Thyroid gland (tissue), 4 donors: ENCODE measurements at regions not wholly inside any gene's neighbourhood (a gene's known extent, or its start where the extent isn't known, plus 50 kb on each side); places are given as distances from the start of the nearest gene placed in this dataset.

Experiments
- DNase-seq, 2 donors: peaks; one replicate each; pipeline ENCODE4 v3.0.0-alpha.2; 2019
- H3K27ac ChIP-seq, 3 donors: fragments of 200-600 bp; sonication (generic); 1 replicate in 2 of 3; 2 replicates in 1 of 3; pipeline ENCODE4 v1.5.1; 2016 to 2019; ENCODE audit warnings: mild to moderate bottlenecking in 1 of 3, moderate library complexity in 1 of 3
- H3K27me3 ChIP-seq: fragments of 200-600 bp; sonication (generic); one replicate; pipeline ENCODE4 v1.5.1; 2019
- H3K36me3 ChIP-seq, 2 donors: fragments of 200-600 bp; sonication (generic); one replicate each; pipeline ENCODE4 v1.5.1; 2016 to 2019
- H3K4me1 ChIP-seq, 2 donors: fragments of 200-600 bp; sonication (generic); one replicate each; pipeline ENCODE4 v1.5.1; 2017 to 2019
- H3K4me3 ChIP-seq, 3 donors: fragments of 200-600 bp; sonication (generic); replicated peaks in 1 of 3; 1 replicate in 2 of 3; 2 replicates in 1 of 3; pipeline ENCODE4 v1.5.1; 2016; ENCODE audit warnings: mild to moderate bottlenecking in 1 of 3
- H3K9me3 ChIP-seq: fragments of 200-600 bp; sonication (generic); one replicate; pipeline ENCODE4 v1.5.1; 2017
- CTCF ChIP-seq, 6 experiments: fragments of 200-600 bp in 3 of 6; fragments of 450-650 bp in 3 of 6; sonication (generic) in 3 of 6; IDR thresholded peaks; one replicate each; pipeline ENCODE4 v1.5.1; 2016 to 2019; ENCODE audit warnings: antibody characterized with exemption in 6 of 6, mild to moderate bottlenecking in 2 of 6, inconsistent platforms in 1 of 6, moderate library complexity in 1 of 6
- POLR2A ChIP-seq, 2 donors: fragments of 450-650 bp; IDR thresholded peaks; one replicate each; pipeline ENCODE4 v1.6.1; 2017; ENCODE audit warnings: antibody characterized with exemption in 2 of 2, mild to moderate bottlenecking in 2 of 2, moderate library complexity in 1 of 2
- WGBS, 2 donors: methylation state at CpG; one replicate each; pipeline ENCODE4 v1.1.5; 2017; 5-methylcytosine and 5-hydroxymethylcytosine counted together
- intact Hi-C: fragments of 100-400 bp; cut with DNase I; formaldehyde crosslinking; loops from one replicate; pipeline ENCODE4 v1.15.1; 2023

- peaks cover 5% of the 10 kb centered on the region for H3K9me3 ChIP-seq
- WGBS, 2 donors, result 96 to 97% methylated on average over 3 of the region's 3 CpGs
Measured at GRCh38 chr2:52314231-52314630, 1282.3 kb upstream of the NRXN1 start.

GRCh38 chr2:52312486-52312885 is 1280.6 kb upstream of the NRXN1 start:
- H3K4me1 ChIP-seq, result no peaks in the 10 kb centered on the region
- no peaks in the 10 kb centered on the region for H3K36me3 ChIP-seq
- no peak for DNase-seq
- no peak overlapping the region for H3K27ac ChIP-seq
- intact Hi-C loops, result no loop called here
- H3K9me3 ChIP-seq, result peaks cover 5% of the 10 kb centered on the region
- TF ChIP-seq POLR2A (IDR thresholded peaks at IDR 0.05), result no peak
- TF ChIP-seq CTCF (IDR thresholded peaks at IDR 0.05), result no peak
- H3K27me3 ChIP-seq, result no peaks in the 10 kb centered on the region
- WGBS, 2 donors, result 88 to 94% methylated on average over 2 of the region's 2 CpGs
- H3K4me3 ChIP-seq, result no peak overlapping the region

More at GRCh38 chr2:52314231-52314630, 1282.3 kb upstream of the NRXN1 start:
- no peak for DNase-seq
- Histone ChIP-seq H3K27me3 (no peaks in the 10 kb centered on the region), H3K4me1 (no peaks in the 10 kb centered on the region), H3K36me3 (no peaks in the 10 kb centered on the region), H3K27ac (no peak overlapping the region), H3K4me3 (no peak overlapping the region)
- intact Hi-C loops, result no loop called here
- no peak for TF ChIP-seq POLR2A (IDR thresholded peaks at IDR 0.05)
- no peak for TF ChIP-seq CTCF (IDR thresholded peaks at IDR 0.05)

- 56 to 63% methylated on average over 5 of the region's 5 CpGs for WGBS, 2 donors
- intact Hi-C loops, result no loop called here
- no peak for DNase-seq
- no peaks in the 10 kb centered on the region for H3K4me1 ChIP-seq
- no peak for TF ChIP-seq CTCF (IDR thresholded peaks at IDR 0.05)
- no peak for TF ChIP-seq POLR2A (IDR thresholded peaks at IDR 0.05)
- H3K9me3 ChIP-seq, result peaks cover 5% of the 10 kb centered on the region
- H3K4me3 ChIP-seq, result no peak overlapping the region
- no peaks in the 10 kb centered on the region for H3K36me3 ChIP-seq
- H3K27ac ChIP-seq, result no peak overlapping the region
- H3K27me3 ChIP-seq, result no peaks in the 10 kb centered on the region
Measured at GRCh38 chr2:52311862-52312261, 1279.9 kb upstream of the NRXN1 start.

GRCh38 chr2:52308156-52308555 is 1276.2 kb upstream of the NRXN1 start:
- WGBS, 2 donors, result 79 to 90% methylated on average over 2 of the region's 2 CpGs
- TF ChIP-seq CTCF (IDR thresholded peaks at IDR 0.05) (no peak), POLR2A (IDR thresholded peaks at IDR 0.05) (no peak)
- Histone ChIP-seq H3K27me3 (no peaks in the 10 kb centered on the region), H3K4me1 (no peaks in the 10 kb centered on the region), H3K36me3 (no peaks in the 10 kb centered on the region), H3K9me3 (peaks cover 5% of the 10 kb centered on the region), H3K4me3 (no peak overlapping the region), H3K27ac (no peak overlapping the region)
- DNase-seq, result no peak
- intact Hi-C loops, result no loop called here

GRCh38 chr2:52294628-52295027 is 1262.7 kb upstream of the NRXN1 start:
- no peaks in the 10 kb centered on the region for H3K27me3 ChIP-seq
- H3K4me1 ChIP-seq, result no peaks in the 10 kb centered on the region
- no peaks in the 10 kb centered on the region for H3K36me3 ChIP-seq
- 70 to 85% methylated on average over 1 of the region's 1 CpG for WGBS, 2 donors
- no peak for DNase-seq
- no peaks in the 10 kb centered on the region for H3K9me3 ChIP-seq
- intact Hi-C loops, result no loop called here
- no peak overlapping the region for H3K27ac ChIP-seq
- no peak overlapping the region for H3K4me3 ChIP-seq
- no peak for TF ChIP-seq POLR2A (IDR thresholded peaks at IDR 0.05)
- TF ChIP-seq CTCF (IDR thresholded peaks at IDR 0.05), result no peak
